Stimulated activated CD8-positive, alpha-beta memory T cell treated with anti-CD3 and anti-CD28 coated beads, Interleukin-12 subunit alpha, Interleukin-12 subunit beta, amount 100 ng/mL, for 1 hour (primary cell): ENCODE measurements at regions not wholly inside any gene's neighbourhood (a gene's known extent, or its start where the extent isn't known, plus 50 kb on each side); places are given as distances from the start of the nearest gene placed in this dataset.

ENCODE experiments used
- DNase-seq: peaks from one replicate; pipeline ENCODE4 v3.0.0-alpha.2; 2020; ENCODE audit warnings: low read depth

GRCh38 chr2:120607506-120607905, 128.2 kb upstream of the GLI2 start:
- DNase-seq, result no peak

- no peak for DNase-seq
Observed at GRCh38 chr2:120607996-120608395, 127.7 kb upstream of the GLI2 start.

GRCh38 chr2:120609826-120610395, 125.8 kb upstream of the GLI2 start:
- DNase-seq, result no peak

- DNase-seq, result no peak
Observed at GRCh38 chr2:120611016-120611415, 124.7 kb upstream of the GLI2 start.

- DNase-seq, result no peak
Observed at GRCh38 chr2:120611961-120612360, 123.7 kb upstream of the GLI2 start.

- DNase-seq, result no peak
Observed at GRCh38 chr2:120612471-120612870, 123.2 kb upstream of the GLI2 start.

- DNase-seq, result no peak
Observed at GRCh38 chr2:120612931-120613330, 122.7 kb upstream of the GLI2 start.

- DNase-seq, result no peak
Observed at GRCh38 chr2:120613742-120614571, 121.7 kb upstream of the GLI2 start.

GRCh38 chr2:120614901-120615300, 120.8 kb upstream of the GLI2 start:
- no peak for DNase-seq

- DNase-seq, result no peak
Observed at GRCh38 chr2:120616261-120616660, 119.4 kb upstream of the GLI2 start.

- DNase-seq, result no peak
Observed at GRCh38 chr2:120617055-120617454, 118.6 kb upstream of the GLI2 start.

- DNase-seq, result no peak
Observed at GRCh38 chr2:120618830-120619229, 116.8 kb upstream of the GLI2 start.

GRCh38 chr2:120619579-120619978, 116.1 kb upstream of the GLI2 start:
- no peak for DNase-seq

GRCh38 chr2:120620025-120620793, 115.5 kb upstream of the GLI2 start:
- no peak for DNase-seq

- DNase-seq, result no peak
Observed at GRCh38 chr2:120622159-120622869, 113.4 kb upstream of the GLI2 start.

GRCh38 chr2:120622886-120623753, 112.5 kb upstream of the GLI2 start:
- DNase-seq, result no peak

- no peak for DNase-seq
Observed at GRCh38 chr2:120624061-120624737, 111.5 kb upstream of the GLI2 start.

GRCh38 chr2:120624738-120625446, 110.8 kb upstream of the GLI2 start:
- no peak for DNase-seq

GRCh38 chr2:120625865-120626560, 109.7 kb upstream of the GLI2 start:
- DNase-seq, result no peak

GRCh38 chr2:120626566-120626965, 109.1 kb upstream of the GLI2 start:
- DNase-seq, result no peak
